GM12874 (cell line): ENCODE measurements at regions not wholly inside any gene's neighbourhood (a gene's known extent, or its start where the extent isn't known, plus 50 kb on each side); places are given as distances from the start of the nearest gene placed in this dataset.

Experiments used
- CTCF ChIP-seq: IDR thresholded peaks from 2 replicates; pipeline ENCODE4 v1.5.1; 2011; ENCODE audit warnings: low read depth, mild to moderate bottlenecking, control low read depth, low read length, moderate library complexity; ENCODE audit not compliant: insufficient read depth

- no peak for TF ChIP-seq CTCF
Measured at GRCh38 chr16:65981057-65981456, 385.4 kb upstream of the CDH5 start.

GRCh38 chr16:65975049-65975708 is 391.3 kb upstream of the CDH5 start:
- no peak for TF ChIP-seq CTCF

GRCh38 chr16:65967376-65967775 is 399.1 kb upstream of the CDH5 start:
- no peak for TF ChIP-seq CTCF

- TF ChIP-seq CTCF: no peak
Measured at GRCh38 chr16:65965628-65966027, 400.9 kb upstream of the CDH5 start.

GRCh38 chr16:65964752-65965151 is 401.7 kb upstream of the CDH5 start:
- TF ChIP-seq CTCF: no peak

- no peak for TF ChIP-seq CTCF
Measured at GRCh38 chr16:65961476-65962143, 404.9 kb upstream of the CDH5 start.

- no peak for TF ChIP-seq CTCF
Measured at GRCh38 chr16:65959983-65960382, 406.5 kb upstream of the CDH5 start.
